NCI-H146 (cell line): ENCODE measurements at regions not wholly inside any gene's neighbourhood (a gene's known extent, or its start where the extent isn't known, plus 50 kb on each side); places are given as distances from the start of the nearest gene placed in this dataset.

Experiments used
- DNase-seq: peaks from one replicate; lab custom pipeline; 2025; lab: John Stamatoyannopoulos, UW

DNA sequence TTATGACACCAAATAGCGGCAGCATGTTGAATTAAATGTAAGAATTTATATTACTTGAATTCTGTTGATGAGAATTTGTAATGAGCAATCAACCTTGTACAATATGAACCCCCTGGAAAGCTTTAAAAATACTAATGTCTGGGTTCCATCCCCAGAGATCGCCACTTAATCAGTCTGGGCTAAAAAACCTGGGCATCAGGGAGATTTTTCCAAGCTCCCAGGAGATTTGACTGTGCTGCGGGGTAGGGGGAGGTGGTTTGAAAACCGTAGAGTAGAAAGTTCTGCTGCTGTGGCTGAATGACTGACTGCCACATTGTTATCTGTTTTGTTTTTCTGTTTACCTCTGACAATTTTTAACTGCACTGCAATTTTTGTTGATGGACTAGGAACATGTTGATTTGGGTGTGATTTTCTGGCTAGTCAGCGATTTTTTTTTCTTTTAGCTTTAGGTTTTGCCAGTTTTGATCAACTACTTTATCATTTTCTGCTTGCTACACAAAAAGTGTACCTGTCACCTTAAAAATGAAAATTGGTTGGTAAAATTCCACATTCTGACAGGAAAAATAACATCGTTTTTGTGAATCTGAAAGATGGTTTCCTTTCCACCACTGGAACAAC is 79.3 kb downstream of the PCTP start:
- DNase-seq: no peak

GRCh38 chr17:55830699-55831471 is 80.0 kb downstream of the PCTP start:
- DNase-seq: no peak

DNA sequence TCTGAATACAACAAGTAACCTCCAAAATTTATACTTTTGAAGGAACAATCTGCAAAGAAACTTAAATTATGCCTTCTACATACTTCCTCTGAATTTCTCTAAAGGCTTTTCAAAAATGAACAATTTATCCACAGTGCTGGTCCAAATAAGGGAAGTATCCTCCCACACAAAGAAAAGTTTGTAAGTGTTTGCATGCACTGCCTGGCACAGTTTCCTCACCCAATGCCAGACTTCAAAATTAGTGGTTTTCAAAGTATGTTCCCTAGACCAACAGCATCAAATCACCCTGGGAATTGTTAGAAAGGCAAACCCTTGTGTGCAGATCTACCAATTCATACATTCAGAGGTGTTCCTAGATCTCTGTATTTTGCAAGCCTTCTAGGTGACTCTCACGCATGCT is 82.5 kb downstream of the PCTP start:
- DNase-seq: no peak

DNA sequence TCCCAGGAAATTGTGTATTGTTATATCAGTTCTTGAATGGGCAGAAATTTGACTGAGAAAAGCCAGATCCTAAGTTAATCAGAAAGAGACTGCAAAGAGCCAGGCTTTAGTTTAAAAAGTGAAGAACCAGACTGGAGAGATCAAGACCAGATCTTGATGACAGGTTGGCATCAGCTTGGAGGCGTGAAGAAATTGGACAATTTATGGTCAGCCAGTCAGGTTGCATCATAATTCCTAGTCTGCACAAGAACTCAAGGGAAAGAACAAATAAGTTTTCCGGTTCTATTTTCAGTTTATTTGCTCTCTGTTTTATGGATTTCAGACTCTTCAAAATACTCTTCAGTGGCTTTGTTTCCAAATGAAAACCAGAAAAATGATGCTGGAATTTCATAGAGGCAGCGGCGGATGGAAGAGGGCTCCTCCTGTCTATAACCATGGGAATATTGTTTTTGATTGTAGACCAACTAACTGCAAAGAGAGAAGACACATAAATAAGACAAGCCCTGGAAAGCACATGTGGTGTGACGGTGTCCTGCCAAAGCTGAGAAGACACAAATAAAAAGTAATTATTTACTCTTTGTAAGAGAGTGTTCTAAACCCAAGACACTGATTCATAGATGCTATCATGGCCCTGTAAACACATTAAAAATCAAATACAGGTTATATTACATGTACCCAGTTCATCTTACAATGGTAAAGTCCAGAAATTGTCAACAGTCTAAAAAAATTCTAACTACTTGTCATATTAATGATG is 91.7 kb downstream of the PCTP start:
- DNase-seq: no peak

DNA sequence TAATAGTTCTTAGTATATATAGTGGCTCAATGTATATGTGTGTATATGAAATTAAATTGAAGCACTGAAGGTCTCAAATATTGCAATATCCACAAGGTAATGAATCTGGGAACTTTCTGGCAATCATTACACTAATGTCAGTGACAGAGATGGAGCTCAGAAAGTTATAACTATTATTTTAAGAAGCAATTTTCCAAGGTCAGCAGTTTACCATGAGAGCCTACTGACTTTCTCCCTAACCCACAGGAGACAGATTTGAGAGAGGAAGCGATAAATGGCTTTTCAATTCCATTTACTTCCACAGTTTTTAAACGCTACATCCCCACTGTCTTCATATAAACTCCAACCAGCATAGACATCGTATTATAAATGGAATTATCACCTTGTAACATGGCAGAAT is 92.9 kb downstream of the PCTP start:
- no peak for DNase-seq

- DNase-seq: no peak
These were observed 94.5 kb downstream of the PCTP start for GRCh38 chr17:55845385-55845784.

- no peak for DNase-seq
These were observed 95.9 kb downstream of the PCTP start for GRCh38 chr17:55846745-55847144.

DNA sequence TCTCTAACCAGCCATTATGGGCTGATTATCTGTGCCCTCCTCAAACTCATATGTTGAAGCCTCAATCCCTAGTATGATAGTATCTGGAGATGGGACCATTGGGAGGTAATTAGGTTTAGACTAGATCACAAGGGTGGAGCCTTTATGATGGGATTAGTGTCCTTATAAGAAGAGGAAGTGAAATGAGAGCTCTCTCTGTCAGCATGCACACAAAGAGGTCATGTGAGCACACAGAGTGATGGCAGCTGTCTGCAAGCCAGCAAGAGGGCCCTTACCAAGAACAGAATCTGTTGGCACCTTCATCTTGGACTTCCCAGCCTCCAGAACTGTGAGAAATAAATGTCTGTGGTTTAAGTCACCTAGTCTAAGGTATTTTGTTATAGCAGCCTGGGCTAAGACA is 101.9 kb downstream of the PCTP start:
- DNase-seq: no peak

GRCh38 chr17:55859301-55859795 is 108.5 kb downstream of the PCTP start:
- no peak for DNase-seq

GRCh38 chr17:55865072-55865762 is 114.4 kb downstream of the PCTP start:
- DNase-seq: no peak

GRCh38 chr17:55870044-55870443 is 119.2 kb downstream of the PCTP start:
- no peak for DNase-seq

DNA sequence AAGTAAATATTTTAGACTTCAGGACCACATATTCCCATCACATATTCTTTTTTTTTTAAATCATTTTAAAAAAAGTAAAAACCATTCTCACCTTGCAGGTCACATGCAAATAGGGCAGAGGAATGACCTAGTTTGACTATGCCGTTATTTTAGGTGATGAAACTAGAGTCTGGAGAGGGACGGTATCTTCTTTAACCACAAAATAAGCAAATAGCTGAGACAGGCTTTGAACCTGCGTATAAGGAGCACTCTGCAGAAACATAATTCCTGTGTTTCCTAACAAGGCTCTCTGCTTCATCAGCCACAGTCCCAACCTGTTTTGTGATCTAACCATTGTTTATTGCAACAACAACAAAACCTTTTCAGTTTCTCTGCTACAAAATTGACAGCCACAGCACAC is 121.5 kb downstream of the PCTP start:
- DNase-seq: no peak

- no peak for DNase-seq
These were observed 122.3 kb downstream of the PCTP start for GRCh38 chr17:55873017-55873758.

DNA sequence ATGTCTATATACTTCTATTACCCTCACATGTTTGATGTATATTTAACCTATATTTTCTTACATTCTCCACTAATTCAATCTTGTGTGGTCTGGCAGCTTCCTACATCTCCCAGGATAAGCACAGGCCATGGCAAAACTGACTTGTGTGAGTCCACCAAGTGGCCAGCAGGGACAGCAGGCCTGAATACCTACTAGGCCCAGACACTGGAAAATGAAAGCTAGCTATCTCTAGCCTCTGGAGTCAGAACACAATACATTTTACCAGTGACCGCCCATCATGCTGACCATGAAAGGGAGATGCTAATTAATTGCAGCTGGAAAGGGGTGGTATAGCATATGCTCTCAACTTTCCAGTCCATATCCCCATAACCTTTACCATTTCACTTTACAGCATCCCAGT is 132.3 kb downstream of the PCTP start:
- peak; percentile 1 for DNase-seq

DNA sequence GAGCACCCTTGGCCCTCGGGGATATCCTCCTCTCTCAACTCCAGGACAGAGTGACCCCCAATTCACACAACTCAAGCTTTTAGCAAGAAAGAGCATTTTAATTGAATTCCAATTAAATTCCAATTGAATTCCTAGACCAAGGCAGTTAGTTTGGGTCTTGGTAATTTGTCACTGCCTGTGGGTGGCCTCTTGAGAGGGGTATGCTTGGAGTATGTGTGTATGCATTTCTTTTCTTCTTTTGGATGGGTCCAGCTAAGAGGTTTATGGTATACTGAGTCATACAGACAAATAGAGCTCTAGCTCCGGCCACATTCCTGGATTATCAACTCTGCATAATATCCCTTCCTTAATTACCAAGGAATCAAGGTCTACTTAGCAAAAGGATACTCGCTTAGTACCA is 136.7 kb downstream of the PCTP start:
- no peak for DNase-seq

- no peak for DNase-seq
These were observed 138.4 kb downstream of the PCTP start for GRCh38 chr17:55889271-55889670.

GRCh38 chr17:55895112-55895759 is 144.4 kb downstream of the PCTP start:
- no peak for DNase-seq

- DNase-seq: no peak
These were observed 146.4 kb downstream of the PCTP start for GRCh38 chr17:55897301-55897700.

DNA sequence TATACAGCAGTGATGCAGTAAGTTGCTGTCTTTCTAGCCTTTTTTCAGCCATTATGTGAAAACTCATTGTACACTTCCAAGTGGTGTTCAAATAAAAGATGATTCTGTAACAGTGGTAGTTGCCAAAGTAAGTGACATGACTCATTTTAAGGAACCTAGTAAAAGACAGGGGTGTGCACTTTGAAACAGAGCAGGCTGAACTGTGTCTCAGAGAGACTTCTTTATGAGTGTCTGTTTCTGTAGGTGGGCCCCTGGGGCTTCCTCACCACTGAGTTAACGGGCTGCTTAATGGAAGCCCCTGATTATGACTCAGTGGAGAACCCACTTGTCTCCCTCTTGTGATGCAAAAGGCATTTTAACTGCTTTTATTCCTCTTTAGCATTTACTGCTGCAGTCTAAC is 147.3 kb downstream of the PCTP start:
- DNase-seq: no peak

DNA sequence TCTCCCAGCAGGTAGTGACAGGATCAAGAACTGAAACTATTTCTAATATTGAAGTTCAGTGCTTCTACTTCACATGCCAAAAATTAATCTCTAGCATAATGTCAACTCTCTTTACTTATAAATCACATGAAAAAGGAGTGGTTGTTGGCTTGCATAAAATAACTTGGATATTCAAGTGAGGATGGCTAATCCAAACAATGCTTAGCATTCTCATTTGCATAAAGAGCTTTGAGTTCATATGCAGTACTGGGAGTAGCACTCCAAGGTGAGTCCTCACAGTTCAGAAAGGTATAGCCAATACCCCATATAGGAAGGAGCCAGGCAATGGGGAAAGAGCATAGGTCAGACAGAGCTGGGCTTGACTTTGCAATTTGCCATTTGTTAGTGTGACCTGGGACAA is 149.3 kb downstream of the PCTP start:
- DNase-seq: no peak

GRCh38 chr17:55903028-55903690 is 152.3 kb downstream of the PCTP start:
- DNase-seq: no peak
